Spleen (tissue), 7 donors: ENCODE measurements at regions not wholly inside any gene's neighbourhood (a gene's known extent, or its start where the extent isn't known, plus 50 kb on each side); places are given as distances from the start of the nearest gene placed in this dataset.

Source experiments
- POLR2A ChIP-seq, 3 donors: fragments of 450-650 bp; IDR thresholded peaks; one replicate each; pipeline ENCODE4 v1.5.1; 2017; ENCODE audit warnings: antibody characterized with exemption in 3 of 3, mild to moderate bottlenecking in 1 of 3
- POLR2AphosphoS5 ChIP-seq, 3 donors: sonication (generic); formaldehyde crosslinking; IDR thresholded peaks; one replicate each; pipeline ENCODE4 v1.5.1; 2017; ENCODE audit warnings: antibody characterized with exemption in 3 of 3
- TF ChIP-seq, protein P1 (sequence below), 11 experiments: fragments of 200-600 bp in 7 of 11; fragments of 450-650 bp in 4 of 11; sonication (generic) in 4 of 11; IDR thresholded peaks in 8 of 11; conservative IDR thresholded peaks in 3 of 11; 1 replicate in 7 of 11; 2 replicates in 4 of 11; pipeline versions ENCODE4 v1.4.0 to v1.8.0; 2016 to 2021; ENCODE audit warnings: antibody characterized with exemption in 11 of 11, inconsistent platforms in 4 of 11, mild to moderate bottlenecking in 1 of 11
- donor health status: DM: no; HTN: no; CAD: no; lungs with moderate emphysema.
- donor health status: DM: no; HTN: no; CAD: no.
- donor health status: DM: no; HTN: no; CAD: no.

DNA sequence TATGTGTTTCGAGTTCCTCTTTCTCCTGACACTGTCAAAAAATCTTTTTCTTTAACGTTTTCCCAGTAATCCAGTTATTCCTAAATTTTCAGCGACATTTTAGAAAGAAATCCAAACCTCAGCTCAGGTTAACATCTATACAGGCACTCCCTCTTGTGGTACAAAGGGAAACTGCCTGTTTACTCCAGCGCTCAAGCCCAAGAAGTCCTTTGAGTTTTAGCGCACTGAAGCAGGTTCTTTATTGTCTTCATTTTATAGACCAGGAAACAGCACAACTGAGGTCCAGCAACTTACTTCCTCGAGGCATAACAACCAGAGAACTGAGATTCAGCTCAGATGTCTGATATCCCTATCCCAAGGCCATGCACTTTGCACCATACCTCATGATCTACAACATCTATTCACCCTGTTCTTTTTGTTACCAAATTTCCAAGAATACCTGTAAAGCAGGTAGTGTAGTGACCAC is 287.2 kb upstream of the MKLN1 start:
- TF ChIP-seq, protein P1, sequence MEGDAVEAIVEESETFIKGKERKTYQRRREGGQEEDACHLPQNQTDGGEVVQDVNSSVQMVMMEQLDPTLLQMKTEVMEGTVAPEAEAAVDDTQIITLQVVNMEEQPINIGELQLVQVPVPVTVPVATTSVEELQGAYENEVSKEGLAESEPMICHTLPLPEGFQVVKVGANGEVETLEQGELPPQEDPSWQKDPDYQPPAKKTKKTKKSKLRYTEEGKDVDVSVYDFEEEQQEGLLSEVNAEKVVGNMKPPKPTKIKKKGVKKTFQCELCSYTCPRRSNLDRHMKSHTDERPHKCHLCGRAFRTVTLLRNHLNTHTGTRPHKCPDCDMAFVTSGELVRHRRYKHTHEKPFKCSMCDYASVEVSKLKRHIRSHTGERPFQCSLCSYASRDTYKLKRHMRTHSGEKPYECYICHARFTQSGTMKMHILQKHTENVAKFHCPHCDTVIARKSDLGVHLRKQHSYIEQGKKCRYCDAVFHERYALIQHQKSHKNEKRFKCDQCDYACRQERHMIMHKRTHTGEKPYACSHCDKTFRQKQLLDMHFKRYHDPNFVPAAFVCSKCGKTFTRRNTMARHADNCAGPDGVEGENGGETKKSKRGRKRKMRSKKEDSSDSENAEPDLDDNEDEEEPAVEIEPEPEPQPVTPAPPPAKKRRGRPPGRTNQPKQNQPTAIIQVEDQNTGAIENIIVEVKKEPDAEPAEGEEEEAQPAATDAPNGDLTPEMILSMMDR (IDR thresholded peaks at IDR 0.05 in 8 of 11, conservative IDR thresholded peaks at IDR 0.05 in 3 of 11), result peak; percentile 81 to 94 (median 89)
- peak in 1 of 3 donors; percentile 56 for TF ChIP-seq POLR2AphosphoS5 (IDR thresholded peaks at IDR 0.05)
- no peak for TF ChIP-seq POLR2A (IDR thresholded peaks at IDR 0.05)
